Embryonic facial prominence (tissue), 1 donor: ENCODE measurements at regions not wholly inside any gene's neighbourhood (a gene's known extent, or its start where the extent isn't known, plus 50 kb on each side); places are given as distances from the start of the nearest gene placed in this dataset.
A peak's percentile ranks its signal among the peaks of the same experiment; 100 is the strongest.
"Not testable (repeated sequence)": the region's sequence is repeated elsewhere in the genome, so short reads cannot be mapped to it uniquely, and the experiment has no call there.

ENCODE experiments used
- DNase-seq: peaks from one replicate; pipeline ENCODE4 v3.0.0-alpha.2; 2016; ENCODE audit errors: extremely low spot score

DNA sequence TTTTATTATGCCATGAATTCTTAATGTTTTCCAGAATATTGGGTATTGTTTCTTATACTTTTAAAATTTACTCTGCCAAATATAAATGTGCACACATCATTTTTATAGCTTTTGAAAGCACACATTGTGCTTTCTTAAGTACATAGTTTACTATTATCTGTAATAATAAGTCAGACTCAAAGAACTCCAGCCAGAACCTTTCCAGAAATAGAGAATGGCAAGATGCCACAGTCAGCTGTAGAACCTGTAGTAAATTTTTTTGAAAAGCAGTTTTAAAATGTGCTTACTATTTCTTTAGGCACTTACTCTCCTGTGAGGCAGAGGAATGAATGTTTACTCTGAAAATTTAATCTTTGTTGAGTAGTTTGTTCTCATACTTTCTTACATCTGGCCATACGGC, 1287.1 kb downstream of the PCDH9 start:
- DNase-seq, result no peak

DNA sequence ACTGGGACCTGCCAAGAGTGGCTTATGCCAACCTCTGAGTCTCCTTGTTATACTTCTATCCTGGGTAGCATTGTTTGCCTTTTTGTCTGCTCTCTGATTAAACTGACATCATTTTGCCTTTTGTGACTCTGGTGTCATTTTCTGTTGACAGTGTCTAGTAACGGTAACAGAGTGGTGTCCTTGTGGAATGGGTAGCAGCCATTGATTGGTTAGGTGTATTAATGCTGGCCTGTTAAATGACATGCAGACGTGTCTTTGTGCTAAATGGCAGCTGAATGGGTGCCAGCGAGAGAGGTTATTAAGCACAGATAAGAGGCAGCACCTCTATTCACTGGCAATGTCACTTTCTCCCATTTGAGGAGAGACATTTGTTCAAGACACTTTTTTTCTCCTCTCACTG, 1289.4 kb downstream of the PCDH9 start:
- DNase-seq, result no peak

DNA sequence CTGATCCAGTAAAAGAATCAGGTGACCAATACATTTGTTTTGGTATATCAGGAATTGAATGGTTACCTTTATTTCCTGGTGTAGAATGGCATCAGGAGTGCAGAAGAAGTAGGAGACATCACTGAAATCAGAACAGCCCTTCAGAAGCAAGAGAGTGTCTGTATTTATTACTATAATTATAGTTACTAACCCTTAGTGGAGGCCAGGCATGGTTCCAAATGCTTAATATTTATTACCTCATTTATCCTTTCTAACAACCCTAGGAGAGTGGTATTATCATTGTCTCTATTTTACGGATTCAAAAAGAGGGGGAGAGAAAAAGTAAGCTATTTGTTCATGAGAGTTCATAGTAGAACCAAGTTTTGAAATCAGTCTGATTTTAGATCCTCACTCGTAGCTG, 1292.9 kb downstream of the PCDH9 start:
- DNase-seq, result no peak

DNA sequence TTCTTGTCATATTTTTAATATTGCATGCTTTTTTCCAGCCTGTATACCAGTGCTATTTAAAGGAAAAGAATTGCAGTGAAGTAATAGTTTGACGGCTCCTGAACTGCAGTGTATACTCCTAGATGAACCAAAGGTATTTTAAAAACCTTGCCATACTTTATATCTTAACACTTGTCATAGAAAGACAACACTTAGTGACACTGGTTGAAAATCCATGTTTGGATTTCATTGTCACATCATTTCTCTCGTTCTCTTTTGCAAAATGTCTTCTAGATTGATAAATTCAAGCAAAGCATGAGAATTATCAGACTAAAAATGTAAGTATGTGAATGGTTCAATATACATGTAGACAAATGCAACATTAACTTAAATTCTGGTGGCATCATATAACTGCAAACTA, 1293.9 kb downstream of the PCDH9 start:
- DNase-seq, result no peak

DNA sequence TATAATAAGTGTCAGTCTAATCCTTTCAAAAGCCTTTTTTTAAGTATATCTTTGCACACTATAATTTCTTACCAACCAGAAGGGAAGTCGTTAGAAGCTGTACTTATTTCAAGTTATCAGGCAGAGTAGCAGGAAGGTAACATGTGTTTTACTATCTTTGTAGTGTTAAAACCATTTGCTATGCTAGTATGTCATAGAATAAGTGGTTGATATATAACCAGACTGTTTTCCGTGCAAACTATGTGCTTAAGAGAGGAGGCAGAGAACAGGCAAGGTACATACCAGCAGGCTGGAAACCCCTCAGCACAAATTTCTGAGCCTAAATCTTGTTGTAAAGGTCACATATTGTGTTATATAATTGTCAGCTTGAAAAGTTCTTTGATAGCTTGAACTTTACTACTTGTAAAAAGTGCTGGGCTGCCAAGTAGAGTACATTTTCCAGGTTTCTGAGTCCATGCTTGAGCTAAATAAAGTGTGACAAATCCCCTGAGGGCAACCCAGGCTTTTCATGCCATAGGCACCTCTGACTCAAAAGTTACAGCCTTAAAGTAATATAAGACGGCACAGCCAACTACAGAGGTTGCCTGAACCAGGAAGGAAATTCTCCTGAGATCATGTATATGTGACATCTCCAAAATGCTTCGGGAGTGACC, 1297.4 kb downstream of the PCDH9 start:
- no peak for DNase-seq

DNA sequence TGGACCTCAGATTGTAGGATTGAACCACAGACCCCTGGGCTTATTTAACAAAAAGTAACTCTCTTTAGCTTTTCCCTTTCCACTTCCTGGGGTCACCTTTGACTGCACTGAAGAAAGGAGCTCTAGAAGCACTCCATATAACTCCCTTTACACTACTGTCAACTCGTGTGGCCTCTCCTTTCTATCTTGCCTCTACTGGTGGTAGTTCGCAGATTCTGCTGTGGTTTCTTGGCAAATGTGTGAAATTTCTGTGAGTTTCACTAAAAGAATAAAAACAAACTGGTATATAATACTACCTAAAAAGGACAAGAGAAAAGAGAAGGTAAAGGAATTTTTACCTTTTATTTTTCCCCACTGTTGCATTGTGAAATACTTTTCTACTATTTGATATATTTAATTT, 1298.1 kb downstream of the PCDH9 start:
- no peak for DNase-seq

DNA sequence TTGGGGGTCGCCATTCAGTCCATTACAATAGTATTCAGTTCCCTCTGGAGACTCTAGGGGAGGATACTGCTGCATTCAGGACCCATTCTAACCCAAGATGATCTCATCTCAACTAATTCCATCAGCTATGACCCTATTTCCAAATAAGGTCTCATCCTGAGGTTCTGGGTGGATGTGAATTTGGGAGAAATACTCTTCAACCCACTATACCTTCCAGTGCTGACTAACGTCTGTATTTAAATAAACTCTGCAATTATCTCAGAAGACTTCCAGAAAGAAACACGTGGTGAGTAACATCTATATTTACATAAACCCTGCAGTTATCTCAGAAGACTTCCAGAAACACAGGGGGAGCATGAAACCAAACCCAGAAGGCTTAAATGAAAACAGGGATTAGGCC, 1300.7 kb downstream of the PCDH9 start:
- DNase-seq, result no peak

DNA sequence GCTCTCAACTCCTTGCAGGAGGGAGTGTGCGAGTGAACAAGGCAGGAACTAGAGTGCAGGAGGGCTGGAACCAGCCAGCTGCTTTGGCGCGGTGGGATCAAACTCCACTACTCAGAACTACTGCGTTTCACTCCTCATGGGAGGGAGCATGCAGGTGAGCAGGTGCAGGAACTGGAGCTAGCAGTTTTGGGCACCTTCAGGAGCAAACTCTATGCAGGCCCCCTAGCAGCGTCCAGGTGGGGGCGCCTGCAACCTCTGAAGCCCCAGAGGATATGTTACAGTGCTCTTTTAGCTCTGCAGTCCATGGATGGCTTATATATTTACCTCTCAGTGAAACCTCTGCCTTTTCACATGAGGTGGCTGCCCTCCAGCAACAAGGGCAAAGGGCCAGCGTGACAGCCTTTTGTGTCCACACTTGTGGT, 1303.4 kb downstream of the PCDH9 start:
- no peak for DNase-seq

DNA sequence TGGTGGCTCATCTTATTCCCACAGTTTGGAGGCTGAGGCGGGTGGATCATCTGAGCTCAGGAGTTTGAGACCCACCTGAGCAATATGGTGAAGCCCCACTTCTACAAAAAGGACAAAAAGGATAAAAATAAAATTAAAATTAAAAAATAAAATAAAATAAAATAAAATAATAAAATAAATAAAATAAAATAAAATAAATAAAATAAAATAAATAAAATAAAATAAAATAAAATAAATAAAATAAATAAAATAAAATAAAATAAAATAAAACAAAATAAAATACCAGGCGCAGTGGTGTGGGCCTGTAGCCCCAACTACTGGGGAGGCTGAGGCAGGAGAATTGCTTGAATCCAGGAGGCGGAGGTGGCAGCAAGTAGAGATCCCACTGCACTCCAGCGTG, 1307.3 kb downstream of the PCDH9 start:
- not testable (repeated sequence) for DNase-seq

DNA sequence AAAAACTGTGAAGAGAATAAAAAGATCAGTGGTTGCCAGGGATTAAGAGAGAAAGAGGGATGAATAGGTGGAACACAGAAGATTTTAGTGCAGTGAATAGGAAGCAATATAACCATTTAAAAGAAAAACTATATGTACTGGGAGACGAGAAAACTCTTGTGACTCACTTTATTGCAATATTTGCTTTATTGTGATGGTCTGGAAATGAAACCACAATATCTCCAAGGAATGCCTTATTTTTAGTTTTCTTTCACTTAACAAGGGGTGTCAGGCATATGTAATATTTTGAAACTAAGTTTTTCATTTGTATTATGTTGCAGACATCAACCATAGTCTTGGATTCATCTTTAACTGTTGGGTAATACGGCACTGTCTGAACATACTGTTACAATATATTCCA, 1308.2 kb downstream of the PCDH9 start:
- no peak for DNase-seq

DNA sequence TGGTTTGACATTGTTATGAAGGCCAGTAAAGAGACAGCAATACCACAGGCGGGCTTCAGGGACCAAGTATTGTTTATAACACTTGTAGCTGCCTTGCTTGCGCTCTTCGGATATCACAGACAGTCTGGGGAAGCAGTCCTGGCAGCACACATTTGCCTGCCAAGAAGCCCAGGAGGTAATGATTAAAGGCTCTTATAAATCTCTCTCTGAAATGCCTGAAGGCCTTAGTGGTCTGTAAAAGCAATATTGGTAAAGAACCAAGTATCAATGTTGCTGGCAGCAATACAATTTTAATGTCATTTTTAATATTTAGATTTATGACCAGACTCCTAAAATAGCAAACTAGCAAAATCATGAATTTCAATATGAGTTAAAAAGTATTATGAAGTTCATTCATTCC, 1312.4 kb downstream of the PCDH9 start:
- peak; percentile 37 for DNase-seq

DNA sequence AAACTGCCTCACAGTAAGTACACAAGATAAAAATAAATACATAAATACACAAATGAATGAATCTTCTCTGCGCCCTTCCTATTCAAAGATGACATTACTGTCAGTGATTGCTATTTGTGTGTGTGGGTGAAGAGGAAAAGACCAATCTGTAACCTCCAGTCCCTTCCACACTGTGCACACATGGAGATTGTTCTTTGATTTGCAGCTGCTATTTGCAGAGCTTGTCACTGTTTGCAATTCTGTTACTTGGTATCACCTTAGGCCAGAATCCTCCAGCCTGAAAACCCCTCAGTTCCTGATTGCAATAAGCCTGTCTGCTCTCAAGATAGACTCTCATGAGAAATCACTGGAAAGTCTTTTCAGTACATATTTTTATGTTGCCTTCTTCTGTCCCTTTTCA, 1314.9 kb downstream of the PCDH9 start:
- no peak for DNase-seq

DNA sequence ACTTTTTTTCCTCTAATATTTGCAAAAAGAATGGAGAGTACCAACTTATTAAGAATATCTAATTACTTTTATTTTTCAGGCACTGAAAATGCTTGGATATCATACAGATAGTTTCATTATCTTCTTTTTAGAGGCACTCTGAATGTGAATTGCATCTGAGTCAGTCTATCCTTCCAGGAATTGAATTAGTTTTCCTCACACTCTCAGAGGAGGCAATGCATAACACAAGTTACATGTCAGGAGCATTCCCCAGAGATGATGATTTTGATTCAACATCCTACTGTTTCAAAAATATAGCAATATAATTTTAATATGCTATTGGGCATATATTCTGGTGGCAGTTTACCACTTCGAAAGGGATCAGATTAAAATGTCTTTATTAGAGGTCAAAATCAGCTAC, 1315.4 kb downstream of the PCDH9 start:
- DNase-seq, result no peak

DNA sequence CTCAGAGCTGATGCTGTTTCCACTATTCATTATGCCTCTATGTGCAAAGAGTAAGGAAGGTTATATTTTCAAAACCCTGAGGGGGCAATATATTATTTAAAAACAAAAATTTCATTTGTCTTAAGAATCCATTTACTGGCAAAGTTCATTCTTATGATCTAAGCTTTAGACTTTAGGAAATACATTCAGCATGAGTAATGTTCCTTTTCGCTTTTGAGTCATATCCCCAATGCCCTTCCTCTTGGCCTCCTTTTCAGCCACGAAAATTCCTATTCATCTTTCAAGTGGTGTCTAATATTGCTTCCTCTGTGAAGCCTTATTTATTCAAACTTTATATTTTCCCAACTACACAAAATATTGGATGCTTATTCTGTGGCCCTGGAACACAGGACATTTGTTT, 1317.0 kb downstream of the PCDH9 start:
- no peak for DNase-seq

DNA sequence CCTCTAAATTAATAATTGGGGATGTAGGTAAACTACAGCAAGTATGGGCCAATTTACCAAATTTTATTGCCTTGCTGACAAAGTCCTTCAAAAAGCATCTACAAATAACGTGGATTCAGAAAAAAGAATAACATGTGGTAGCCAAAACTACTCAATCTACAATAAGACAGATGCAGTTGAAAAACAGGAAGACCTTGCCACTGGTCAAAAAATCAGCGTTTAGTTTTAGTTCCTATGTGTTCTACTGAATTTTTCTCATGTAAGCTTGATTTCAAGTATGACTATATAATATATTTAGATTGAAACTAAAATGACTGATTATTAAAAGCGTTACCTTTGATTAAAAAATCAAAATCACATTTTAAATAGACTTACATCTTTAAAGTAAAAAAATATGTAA, 1317.6 kb downstream of the PCDH9 start:
- DNase-seq, result no peak

DNA sequence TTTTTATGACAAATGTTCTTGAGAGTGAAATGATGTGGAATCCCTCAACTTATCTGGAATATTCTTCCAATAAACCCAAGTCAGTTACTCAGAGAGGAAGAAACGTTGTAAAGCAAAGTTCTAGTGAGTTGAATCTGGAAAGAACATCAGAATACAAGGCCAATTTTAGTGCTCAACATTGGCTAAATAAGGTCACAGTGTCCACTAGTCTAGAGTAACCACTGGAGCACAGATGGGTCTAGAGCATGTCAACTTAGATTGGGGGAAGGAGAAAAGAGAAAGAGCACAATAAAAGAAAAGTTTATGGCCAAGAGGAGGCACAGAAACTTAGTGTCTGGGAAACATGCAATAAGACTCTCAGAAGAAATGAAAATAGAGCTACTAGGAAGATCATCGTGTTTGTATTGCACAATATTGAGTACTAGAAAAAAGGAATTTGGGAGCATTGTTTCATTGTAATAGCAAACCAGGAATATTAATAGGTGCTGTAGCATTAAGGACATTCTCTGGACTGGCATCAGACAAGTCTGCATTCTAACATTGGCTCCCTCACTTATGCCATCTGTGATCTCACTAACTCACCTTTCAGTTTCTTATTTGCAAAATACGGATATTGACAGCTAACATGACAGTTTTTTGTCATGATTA, 1318.5 kb downstream of the PCDH9 start:
- no peak for DNase-seq

DNA sequence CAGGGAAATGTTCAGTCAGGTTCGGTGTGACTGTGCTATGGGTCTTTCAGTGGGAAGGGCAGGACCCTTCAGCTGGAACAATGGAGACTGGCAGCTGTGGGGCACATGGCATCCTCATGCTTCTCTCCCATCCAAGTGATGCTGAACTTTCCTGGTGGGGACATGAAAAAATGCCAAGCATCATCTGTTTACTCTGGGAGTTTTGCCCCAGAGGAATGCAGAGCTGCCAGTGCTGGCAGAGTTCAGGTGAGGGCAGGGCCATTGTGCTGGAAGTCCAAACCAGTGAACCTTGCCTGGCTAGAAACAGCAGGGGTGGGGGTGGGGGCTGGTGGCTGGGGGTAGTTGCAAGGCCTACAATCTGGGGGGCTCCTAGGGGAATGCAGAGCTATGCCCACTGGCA, 1320.6 kb downstream of the PCDH9 start:
- no peak for DNase-seq

DNA sequence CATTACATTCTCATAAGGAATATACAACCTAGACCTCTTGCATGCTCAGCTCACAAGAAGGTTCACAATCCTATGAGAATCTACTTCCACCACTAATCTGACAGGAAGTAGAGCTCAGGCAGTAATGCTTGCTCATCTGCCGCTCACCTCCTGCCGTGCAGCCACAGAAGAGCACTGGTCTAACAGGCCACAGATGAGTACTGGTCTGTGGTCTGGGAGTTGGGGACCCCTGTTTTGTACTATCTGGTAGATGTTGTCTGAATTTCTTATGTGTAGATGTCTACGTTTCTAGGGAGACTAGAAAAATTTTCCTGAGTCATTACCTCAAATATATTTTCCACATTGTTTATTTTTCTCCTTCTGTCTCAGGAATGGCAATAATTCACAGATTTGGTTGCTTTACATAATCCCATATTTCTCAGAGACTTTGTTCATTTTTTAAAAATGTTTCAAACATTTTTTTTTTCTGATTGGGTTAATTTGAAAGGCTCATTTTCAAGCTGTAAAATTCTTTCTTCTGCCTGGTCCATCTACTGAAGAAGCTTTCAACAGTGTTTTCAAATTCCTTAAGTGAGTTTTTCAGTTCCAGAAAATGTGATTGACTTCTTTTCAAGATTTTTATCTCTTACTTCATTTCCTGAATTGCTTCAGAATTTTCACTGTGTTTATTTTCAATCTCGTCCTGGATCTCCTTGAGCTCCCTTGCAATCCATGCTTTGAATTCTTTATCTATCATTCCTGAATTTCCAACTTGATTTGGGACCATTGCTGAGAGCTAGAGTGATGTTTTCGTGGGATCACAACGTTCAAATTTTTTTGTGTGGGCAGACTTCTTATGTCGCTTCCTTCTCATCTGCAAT, 1322.2 kb downstream of the PCDH9 start:
- no peak for DNase-seq

DNA sequence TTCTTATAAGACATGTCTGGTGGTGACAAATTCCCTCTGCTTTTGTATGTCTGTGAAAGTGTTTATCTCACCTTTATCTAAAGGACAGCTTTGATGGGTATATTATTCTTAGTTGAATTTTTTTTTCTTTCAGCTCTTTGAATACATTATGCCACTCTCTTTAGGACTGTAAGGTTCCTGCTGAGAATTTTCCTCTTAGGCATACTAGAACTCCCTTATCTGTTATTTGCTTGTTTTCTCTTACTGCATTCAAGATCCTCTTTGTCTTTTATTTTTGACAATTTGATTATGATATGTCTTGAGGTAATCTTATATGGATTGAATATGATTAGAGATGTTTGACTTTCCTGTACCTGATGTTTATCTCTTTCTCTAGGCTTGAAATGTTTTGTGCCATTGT, 1328.4 kb downstream of the PCDH9 start:
- no peak for DNase-seq

DNA sequence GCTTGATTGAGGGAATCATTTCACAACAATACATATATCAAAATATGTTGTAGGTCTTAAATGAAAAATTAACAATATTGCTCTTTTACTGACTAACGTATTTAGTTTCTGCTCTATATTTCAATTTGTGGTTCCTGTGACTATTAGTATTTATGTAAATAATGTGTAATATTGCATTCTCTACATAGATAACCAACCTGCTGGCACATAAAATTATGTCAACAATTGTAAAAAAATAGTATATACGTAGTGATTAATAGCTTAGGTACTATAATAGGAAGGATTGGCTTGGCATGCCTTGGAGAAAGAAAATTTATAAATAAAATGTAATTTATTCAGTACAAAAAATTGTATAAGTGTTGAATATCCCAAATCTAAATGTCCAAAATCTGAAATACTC, 1336.1 kb downstream of the PCDH9 start:
- DNase-seq, result no peak

DNA sequence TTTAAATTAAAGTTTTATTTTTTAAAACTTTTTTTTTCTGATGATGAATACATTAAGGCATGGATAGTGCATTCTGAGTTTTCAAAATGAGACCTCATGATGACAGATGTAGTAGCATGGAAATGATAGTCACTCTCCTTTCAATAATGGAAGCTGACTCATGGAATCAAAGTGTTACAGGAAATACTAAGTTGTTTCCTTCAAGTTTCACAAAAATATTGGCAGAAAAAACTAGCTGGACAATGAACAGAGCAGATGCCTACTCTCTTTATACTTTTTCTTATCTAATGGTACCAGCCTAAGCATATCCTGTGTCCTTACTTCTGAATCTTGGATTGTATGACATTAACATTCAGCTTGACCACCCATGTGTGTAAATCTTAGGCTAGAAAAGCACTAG, 1337.3 kb downstream of the PCDH9 start:
- DNase-seq, result no peak

DNA sequence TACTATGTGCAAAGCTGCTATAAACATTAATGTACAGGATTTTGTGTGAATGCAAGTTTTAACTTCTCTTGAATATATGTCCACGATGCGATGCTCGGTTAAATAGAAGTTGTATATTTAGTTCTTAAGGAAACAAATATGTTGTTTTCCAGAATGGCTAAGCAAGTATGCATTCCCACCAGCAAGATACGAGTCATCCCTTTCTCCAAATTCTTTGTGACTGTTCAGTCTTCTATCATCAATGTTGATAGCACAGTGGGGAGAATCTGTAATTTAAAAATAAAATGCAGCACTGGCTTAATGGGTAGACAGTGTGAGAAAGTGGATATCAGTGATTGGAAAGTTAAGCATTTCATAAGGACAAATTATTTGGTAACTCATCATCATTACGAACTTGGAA, 1340.8 kb downstream of the PCDH9 start:
- no peak for DNase-seq

DNA sequence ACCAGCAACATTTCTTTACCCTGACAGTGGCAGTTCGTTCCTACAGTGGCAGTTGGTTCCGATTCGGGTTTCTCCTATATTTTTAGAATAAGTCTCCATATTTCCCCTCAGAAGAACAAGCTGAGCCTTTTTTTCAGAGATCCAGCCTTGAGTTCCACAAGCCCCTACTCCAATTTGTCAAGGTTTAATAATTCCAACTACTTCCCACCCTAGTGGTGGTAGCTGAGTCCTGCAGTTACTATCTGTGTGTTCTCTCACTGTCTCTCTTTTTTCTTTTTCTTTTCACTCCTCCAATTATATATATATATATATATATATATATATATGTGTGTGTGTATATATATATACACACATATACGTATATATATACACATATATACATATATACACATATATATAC, 1347.3 kb downstream of the PCDH9 start:
- no peak for DNase-seq
